Cardiac muscle cell (in vitro differentiated cells and primary cell): ENCODE measurements at regions not wholly inside any gene's neighbourhood (a gene's known extent, or its start where the extent isn't known, plus 50 kb on each side); places are given as distances from the start of the nearest gene placed in this dataset.

Experiments used
- DNase-seq, 2 donors: peaks; one replicate each; pipeline versions ENCODE4 v3.0.0 to v3.0.0-alpha.2; 2010 to 2017; ENCODE audit warnings: low read depth in 1 of 2, low spot score in 1 of 2
- H3K27ac ChIP-seq: fragments of 200-600 bp; sonication (generic); 2 replicates; pipeline ENCODE4 v1.5.1; 2016
- H3K27me3 ChIP-seq: fragments of 200-600 bp; sonication (generic); 2 replicates; pipeline ENCODE4 v1.6.0; 2016; ENCODE audit warnings: control low read depth
- H3K36me3 ChIP-seq: fragments of 200-600 bp; sonication (generic); 2 replicates; pipeline ENCODE4 v1.5.1; 2016; ENCODE audit warnings: control low read depth
- H3K4me1 ChIP-seq: fragments of 200-600 bp; sonication (generic); 2 replicates; pipeline ENCODE4 v1.8.1; 2017; ENCODE audit warnings: low read depth, mild to moderate bottlenecking, mixed run types
- H3K4me3 ChIP-seq: fragments of 200-600 bp; sonication (generic); 2 replicates; pipeline ENCODE4 v1.5.1; 2016; ENCODE audit warnings: mild to moderate bottlenecking
- H3K9me3 ChIP-seq: fragments of 200-600 bp; sonication (generic); 2 replicates; pipeline ENCODE4 v1.5.1; 2017; ENCODE audit warnings: low read depth, mild to moderate bottlenecking, control low read depth
- TF ChIP-seq, protein P1 (sequence below): IDR thresholded peaks from 2 replicates; pipeline ENCODE4 v1.5.1; 2012; ENCODE audit warnings: low read depth, mild to moderate bottlenecking, low read length

DNA sequence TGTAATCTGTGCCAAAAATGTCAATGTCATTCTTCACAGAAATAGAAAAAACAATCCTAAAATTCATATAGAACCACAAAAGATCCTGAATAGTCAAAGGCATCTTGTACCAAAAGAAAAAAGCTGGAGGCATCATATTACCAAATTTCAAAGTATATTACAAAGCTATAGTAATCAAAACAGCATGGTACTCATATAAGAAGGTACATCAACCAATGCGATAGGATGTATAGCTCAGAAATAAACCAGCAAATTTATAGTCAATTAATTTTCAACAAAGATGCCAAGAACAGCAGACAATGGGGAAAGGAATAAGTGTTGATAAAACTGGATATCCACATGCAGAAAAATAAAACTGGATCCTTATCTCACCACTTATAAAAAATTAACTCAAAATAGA, 150.5 kb upstream of the PRICKLE2 start:
- Histone ChIP-seq H3K36me3 (no peaks in the 10 kb centered on the region), H3K4me3 (no peak overlapping the region), H3K27ac (no peak overlapping the region), H3K9me3 (no peaks in the 10 kb centered on the region), H3K27me3 (no peaks in the 10 kb centered on the region), H3K4me1 (no peaks in the 10 kb centered on the region)
- TF ChIP-seq, protein P1, sequence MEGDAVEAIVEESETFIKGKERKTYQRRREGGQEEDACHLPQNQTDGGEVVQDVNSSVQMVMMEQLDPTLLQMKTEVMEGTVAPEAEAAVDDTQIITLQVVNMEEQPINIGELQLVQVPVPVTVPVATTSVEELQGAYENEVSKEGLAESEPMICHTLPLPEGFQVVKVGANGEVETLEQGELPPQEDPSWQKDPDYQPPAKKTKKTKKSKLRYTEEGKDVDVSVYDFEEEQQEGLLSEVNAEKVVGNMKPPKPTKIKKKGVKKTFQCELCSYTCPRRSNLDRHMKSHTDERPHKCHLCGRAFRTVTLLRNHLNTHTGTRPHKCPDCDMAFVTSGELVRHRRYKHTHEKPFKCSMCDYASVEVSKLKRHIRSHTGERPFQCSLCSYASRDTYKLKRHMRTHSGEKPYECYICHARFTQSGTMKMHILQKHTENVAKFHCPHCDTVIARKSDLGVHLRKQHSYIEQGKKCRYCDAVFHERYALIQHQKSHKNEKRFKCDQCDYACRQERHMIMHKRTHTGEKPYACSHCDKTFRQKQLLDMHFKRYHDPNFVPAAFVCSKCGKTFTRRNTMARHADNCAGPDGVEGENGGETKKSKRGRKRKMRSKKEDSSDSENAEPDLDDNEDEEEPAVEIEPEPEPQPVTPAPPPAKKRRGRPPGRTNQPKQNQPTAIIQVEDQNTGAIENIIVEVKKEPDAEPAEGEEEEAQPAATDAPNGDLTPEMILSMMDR: no peak
- DNase-seq: no peak

- H3K27me3 ChIP-seq: no peaks in the 10 kb centered on the region
- H3K36me3 ChIP-seq: no peaks in the 10 kb centered on the region
- DNase-seq: no peak
- H3K4me1 ChIP-seq: no peaks in the 10 kb centered on the region
- no peak overlapping the region for H3K4me3 ChIP-seq
- H3K9me3 ChIP-seq: no peaks in the 10 kb centered on the region
- no peak overlapping the region for H3K27ac ChIP-seq
- TF ChIP-seq, protein P1: no peak
Observed at GRCh38 chr3:64369390-64369789, 144.1 kb upstream of the PRICKLE2 start.

GRCh38 chr3:64368257-64369020, 143.2 kb upstream of the PRICKLE2 start:
- no peak for DNase-seq
- Histone ChIP-seq H3K9me3 (no peaks in the 10 kb centered on the region), H3K27me3 (no peaks in the 10 kb centered on the region), H3K4me3 (no peak overlapping the region), H3K36me3 (no peaks in the 10 kb centered on the region), H3K4me1 (no peaks in the 10 kb centered on the region), H3K27ac (no peak overlapping the region)
- TF ChIP-seq, protein P1: no peak

DNA sequence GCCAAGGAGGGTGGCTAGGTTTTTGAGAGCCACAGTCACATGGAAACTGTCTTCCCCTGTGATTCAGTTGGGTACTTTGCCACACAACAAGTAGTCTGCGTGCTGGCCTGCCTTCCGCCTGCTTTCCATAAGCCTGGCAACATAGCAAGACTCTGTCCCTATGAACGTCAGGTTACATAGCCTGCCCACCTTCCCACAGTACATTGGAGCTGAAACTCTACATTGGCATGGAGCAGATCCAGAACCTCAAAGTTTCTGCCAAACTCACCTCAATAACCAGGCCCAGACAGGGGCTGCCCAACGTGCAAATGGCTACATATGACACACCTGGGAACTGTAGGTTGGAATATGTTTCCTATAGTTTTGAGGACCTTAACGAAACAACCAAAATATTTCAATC, 140.6 kb upstream of the PRICKLE2 start:
- TF ChIP-seq, protein P1: no peak
- no peak overlapping the region for H3K27ac ChIP-seq
- no peak for DNase-seq
- no peaks in the 10 kb centered on the region for H3K9me3 ChIP-seq
- no peaks in the 10 kb centered on the region for H3K27me3 ChIP-seq
- H3K4me3 ChIP-seq: no peak overlapping the region
- H3K4me1 ChIP-seq: no peaks in the 10 kb centered on the region
- no peaks in the 10 kb centered on the region for H3K36me3 ChIP-seq

- no peaks in the 10 kb centered on the region for H3K27me3 ChIP-seq
- no peaks in the 10 kb centered on the region for H3K9me3 ChIP-seq
- no peak for DNase-seq
- peaks cover under 1% of the 10 kb centered on the region for H3K4me1 ChIP-seq
- no peaks in the 10 kb centered on the region for H3K36me3 ChIP-seq
- H3K27ac ChIP-seq: no peak overlapping the region
- H3K4me3 ChIP-seq: no peak overlapping the region
- TF ChIP-seq, protein P1: no peak
Observed at GRCh38 chr3:64363842-64364241, 138.6 kb upstream of the PRICKLE2 start.
